ENCODE measurements at regions not wholly inside any gene's neighbourhood (a gene's known extent, or its start where the extent isn't known, plus 50 kb on each side); places are given as distances from the start of the nearest gene placed in this dataset.

DNA sequence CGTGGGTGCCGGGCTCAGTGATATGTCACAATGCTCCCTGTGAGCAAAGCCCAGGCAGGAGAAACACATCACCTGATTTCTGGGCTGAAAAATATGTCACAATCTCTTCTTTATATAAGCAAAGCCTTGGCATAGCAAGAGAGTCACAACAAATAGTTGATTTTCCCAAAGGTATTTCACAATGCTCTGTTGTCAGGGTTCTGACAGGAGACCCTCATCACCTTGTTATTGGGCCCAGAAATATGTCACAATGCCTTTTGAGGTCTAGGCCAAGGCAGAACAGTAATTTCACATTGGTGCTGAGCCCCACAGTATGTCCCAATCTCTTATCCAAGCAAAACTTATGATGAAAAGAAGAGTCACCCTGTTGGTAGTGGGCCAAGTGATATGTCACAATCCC lies 125.7 kb downstream of the ZNF675 start (continued):
- TF ChIP-seq, protein P1, sequence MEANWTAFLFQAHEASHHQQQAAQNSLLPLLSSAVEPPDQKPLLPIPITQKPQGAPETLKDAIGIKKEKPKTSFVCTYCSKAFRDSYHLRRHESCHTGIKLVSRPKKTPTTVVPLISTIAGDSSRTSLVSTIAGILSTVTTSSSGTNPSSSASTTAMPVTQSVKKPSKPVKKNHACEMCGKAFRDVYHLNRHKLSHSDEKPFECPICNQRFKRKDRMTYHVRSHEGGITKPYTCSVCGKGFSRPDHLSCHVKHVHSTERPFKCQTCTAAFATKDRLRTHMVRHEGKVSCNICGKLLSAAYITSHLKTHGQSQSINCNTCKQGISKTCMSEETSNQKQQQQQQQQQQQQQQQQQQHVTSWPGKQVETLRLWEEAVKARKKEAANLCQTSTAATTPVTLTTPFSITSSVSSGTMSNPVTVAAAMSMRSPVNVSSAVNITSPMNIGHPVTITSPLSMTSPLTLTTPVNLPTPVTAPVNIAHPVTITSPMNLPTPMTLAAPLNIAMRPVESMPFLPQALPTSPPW (CRISPR knock-in tag; IDR thresholded peaks at IDR 0.05) = no peak
- TF ChIP-seq MAFG (tag; conservative IDR thresholded peaks at IDR 0.05) (no peak), SIX5 (IDR thresholded peaks at IDR 0.05; ENCODE audit: borderline replicate concordance in 1 of 2, insufficient read depth in 1 of 2, low read depth in 1 of 2, low read length in 2 of 2) (no peak), ZNF57 (CRISPR knock-in tag; IDR thresholded peaks at IDR 0.05) (no peak), MTA3 (IDR thresholded peaks at IDR 0.05; ENCODE audit: borderline replicate concordance) (no peak), MCM7 (IDR thresholded peaks at IDR 0.05) (no peak), MAZ (CRISPR knock-in tag; conservative IDR thresholded peaks at IDR 0.05 in 1 of 2, IDR thresholded peaks at IDR 0.05 in 1 of 2) (no peak), TRIM28 (IDR thresholded peaks at IDR 0.05) (no peak), ZNF764 (CRISPR knock-in tag; IDR thresholded peaks at IDR 0.05; ENCODE audit: low read depth) (no peak)
- TF ChIP-seq, protein P2, sequence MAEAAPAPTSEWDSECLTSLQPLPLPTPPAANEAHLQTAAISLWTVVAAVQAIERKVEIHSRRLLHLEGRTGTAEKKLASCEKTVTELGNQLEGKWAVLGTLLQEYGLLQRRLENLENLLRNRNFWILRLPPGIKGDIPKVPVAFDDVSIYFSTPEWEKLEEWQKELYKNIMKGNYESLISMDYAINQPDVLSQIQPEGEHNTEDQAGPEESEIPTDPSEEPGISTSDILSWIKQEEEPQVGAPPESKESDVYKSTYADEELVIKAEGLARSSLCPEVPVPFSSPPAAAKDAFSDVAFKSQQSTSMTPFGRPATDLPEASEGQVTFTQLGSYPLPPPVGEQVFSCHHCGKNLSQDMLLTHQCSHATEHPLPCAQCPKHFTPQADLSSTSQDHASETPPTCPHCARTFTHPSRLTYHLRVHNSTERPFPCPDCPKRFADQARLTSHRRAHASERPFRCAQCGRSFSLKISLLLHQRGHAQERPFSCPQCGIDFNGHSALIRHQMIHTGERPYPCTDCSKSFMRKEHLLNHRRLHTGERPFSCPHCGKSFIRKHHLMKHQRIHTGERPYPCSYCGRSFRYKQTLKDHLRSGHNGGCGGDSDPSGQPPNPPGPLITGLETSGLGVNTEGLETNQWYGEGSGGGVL (CRISPR knock-in tag; IDR thresholded peaks at IDR 0.05) = no peak
